C4-2B (cell line): ENCODE measurements at regions not wholly inside any gene's neighbourhood (a gene's known extent, or its start where the extent isn't known, plus 50 kb on each side); places are given as distances from the start of the nearest gene placed in this dataset.

Experiments used
- ZFX ChIP-seq: fragments of 450-650 bp; IDR thresholded peaks from 2 replicates; pipeline ENCODE4 v1.6.1; 2017
- TF ChIP-seq, protein P1 (sequence below): fragments of 450-650 bp; conservative IDR thresholded peaks from 2 replicates; pipeline ENCODE4 v1.5.1; 2017; ENCODE audit warnings: mild to moderate bottlenecking

GRCh38 chr13:32955881-32956594 lies 60.2 kb upstream of the KL start:
- TF ChIP-seq, protein P1, sequence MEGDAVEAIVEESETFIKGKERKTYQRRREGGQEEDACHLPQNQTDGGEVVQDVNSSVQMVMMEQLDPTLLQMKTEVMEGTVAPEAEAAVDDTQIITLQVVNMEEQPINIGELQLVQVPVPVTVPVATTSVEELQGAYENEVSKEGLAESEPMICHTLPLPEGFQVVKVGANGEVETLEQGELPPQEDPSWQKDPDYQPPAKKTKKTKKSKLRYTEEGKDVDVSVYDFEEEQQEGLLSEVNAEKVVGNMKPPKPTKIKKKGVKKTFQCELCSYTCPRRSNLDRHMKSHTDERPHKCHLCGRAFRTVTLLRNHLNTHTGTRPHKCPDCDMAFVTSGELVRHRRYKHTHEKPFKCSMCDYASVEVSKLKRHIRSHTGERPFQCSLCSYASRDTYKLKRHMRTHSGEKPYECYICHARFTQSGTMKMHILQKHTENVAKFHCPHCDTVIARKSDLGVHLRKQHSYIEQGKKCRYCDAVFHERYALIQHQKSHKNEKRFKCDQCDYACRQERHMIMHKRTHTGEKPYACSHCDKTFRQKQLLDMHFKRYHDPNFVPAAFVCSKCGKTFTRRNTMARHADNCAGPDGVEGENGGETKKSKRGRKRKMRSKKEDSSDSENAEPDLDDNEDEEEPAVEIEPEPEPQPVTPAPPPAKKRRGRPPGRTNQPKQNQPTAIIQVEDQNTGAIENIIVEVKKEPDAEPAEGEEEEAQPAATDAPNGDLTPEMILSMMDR: no peak
- TF ChIP-seq ZFX: no peak
